ENCODE measurements at regions not wholly inside any gene's neighbourhood (a gene's known extent, or its start where the extent isn't known, plus 50 kb on each side); places are given as distances from the start of the nearest gene placed in this dataset.

- Histone ChIP-seq H3K27ac (no peak overlapping the region), H3K36me3 (no peaks in the 10 kb centered on the region), H3K9me3 (replicated peaks) (no peaks in the 10 kb centered on the region), H3K4me1 (no peaks in the 10 kb centered on the region), H3K4me3 (no peak overlapping the region), H3K27me3 (no peaks in the 10 kb centered on the region)
- DNase-seq: no peak
Observed at GRCh38 chr14:49982501-49982951, 89.6 kb downstream of the ARF6 start.

DNA sequence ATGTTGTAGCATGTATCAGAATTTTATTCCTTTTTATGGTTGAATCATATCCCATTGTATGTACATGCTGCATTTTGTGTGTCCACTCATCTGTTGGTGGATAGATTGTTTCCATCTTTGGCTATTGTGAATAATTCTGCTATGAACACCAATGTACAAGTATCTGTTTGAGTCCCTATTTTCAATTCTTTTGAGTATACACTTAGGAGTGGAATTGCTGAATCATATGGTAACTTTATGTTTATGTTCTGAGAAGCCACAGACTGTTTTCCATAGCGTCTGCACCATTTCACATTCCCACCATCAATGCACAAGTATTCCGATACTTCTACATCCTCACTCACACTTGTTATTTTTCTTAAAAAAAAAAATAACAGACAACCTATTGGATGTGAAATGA is 91.5 kb downstream of the ARF6 start:
- H3K4me1 ChIP-seq: no peaks in the 10 kb centered on the region
- no peak overlapping the region for H3K27ac ChIP-seq

DNA sequence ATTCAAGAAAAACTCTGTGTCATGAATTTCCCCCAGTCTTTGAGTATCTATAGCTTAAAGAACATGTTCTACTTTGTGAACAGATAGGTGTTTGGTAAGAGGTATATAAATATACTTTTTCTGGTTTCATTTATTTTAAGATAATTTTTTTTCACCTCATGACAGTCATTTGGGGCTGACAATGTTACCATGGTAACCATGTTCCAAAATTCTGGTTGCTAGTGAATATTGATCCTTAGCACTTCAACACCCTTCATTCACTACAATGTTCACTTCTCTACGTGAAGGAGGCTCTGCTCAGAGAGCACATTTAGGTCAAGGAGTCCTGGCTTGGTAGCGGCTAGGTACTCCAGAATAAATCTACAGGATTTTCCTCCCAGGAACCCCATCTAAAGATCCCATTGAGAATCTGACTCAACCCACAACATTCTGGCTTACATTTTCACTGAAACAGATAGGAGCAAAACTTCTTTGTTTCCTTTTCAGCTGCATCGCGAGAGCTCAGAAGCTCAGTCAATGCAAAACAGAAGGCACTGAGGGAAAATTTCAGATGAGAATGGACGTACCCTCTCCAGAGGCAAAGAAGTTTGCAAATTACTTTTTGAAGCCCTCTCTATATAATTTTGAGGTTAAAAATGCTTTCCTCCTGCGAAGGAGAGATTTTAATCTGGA is 93.6 kb downstream of the ARF6 start:
- Histone ChIP-seq H3K36me3 (no peaks in the 10 kb centered on the region), H3K4me1 (no peaks in the 10 kb centered on the region), H3K4me3 (no peak overlapping the region), H3K27ac (no peak overlapping the region), H3K9me3 (replicated peaks) (no peaks in the 10 kb centered on the region), H3K27me3 (no peaks in the 10 kb centered on the region)
- DNase-seq: no peak

More for the DNA sequence above, 91.5 kb downstream of the ARF6 start:
- Histone ChIP-seq H3K4me3 (no peak overlapping the region), H3K9me3 (replicated peaks) (no peaks in the 10 kb centered on the region), H3K27me3 (no peaks in the 10 kb centered on the region), H3K36me3 (no peaks in the 10 kb centered on the region)
- no peak for DNase-seq

DNA sequence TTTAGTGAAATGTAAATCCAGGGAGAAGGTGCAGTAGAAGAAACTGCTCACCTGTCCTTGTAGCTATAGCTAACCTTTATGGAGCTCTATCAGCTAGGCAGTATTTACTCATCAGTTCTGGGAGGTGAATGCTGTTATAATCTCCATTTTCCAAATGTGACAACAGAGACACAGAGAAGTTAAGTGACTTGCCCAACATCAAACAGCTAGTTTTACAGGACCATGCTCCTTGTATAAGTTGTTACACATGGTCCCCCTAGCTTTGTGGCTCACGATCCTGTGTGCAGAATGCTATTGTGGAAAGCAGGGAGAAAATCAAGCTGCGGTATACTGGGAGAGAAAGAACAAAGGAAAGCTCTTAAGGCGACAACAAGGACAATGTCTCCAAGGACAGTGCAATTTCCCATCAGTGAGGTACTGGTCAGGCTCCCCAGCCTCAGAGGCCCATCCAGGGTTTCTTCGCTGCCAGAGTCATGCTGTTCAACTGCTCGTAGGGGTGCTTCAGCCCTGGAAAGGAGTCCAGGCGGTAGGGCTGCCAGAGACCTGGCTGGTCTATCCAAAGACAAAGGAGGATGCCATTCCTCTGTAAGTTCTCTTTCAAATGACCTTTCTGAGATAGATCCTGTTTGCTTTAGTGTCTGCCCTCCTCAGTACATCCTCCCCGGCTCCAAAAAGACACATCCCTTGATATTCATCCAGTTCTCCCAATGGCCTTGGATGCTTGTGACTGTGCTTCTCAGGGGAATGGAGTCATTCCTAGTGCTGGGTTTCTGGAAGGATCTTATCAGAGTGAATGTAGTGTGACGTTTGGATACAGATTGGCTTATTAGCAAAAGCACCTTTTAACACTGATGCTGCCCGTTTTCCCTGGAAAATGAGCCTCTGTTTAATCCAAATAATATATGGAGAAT is 95.5 kb downstream of the ARF6 start:
- no peaks in the 10 kb centered on the region for H3K27me3 ChIP-seq
- DNase-seq: no peak
- no peaks in the 10 kb centered on the region for H3K36me3 ChIP-seq
- H3K9me3 ChIP-seq (replicated peaks): no peaks in the 10 kb centered on the region
- H3K4me1 ChIP-seq: no peaks in the 10 kb centered on the region
- H3K4me3 ChIP-seq: no peak overlapping the region
- no peak overlapping the region for H3K27ac ChIP-seq

DNA sequence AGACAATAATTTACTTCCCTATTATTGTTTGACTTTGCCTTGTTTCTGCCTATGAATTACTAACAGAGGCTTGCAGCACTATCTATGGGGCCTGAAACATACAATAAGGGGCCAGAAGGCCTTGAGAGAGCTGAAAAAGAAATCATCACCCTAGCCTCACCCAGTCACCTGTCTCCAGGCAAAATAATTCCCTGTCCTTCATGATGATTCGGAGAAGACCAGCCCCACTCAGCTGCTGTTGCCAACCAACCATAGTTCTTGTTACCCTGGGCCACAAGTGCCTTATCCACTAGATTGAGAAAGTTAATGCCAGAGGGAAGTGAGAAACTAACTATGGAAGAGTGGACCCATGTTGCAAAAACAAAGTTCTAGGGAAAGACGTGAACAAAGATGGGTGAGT is 97.1 kb downstream of the ARF6 start:
- Histone ChIP-seq H3K36me3 (no peaks in the 10 kb centered on the region), H3K4me3 (no peak overlapping the region), H3K27ac (no peak overlapping the region), H3K9me3 (replicated peaks) (no peaks in the 10 kb centered on the region), H3K27me3 (no peaks in the 10 kb centered on the region), H3K4me1 (no peaks in the 10 kb centered on the region)
- no peak for DNase-seq

GRCh38 chr14:49991491-49991890 is 98.6 kb downstream of the ARF6 start:
- H3K4me3 ChIP-seq: no peak overlapping the region
- DNase-seq: peak in 1 of 2 experiments; percentile 57
- no peaks in the 10 kb centered on the region for H3K4me1 ChIP-seq
- no peaks in the 10 kb centered on the region for H3K36me3 ChIP-seq
- H3K9me3 ChIP-seq (replicated peaks): no peaks in the 10 kb centered on the region
- H3K27ac ChIP-seq: no peak overlapping the region
- no peaks in the 10 kb centered on the region for H3K27me3 ChIP-seq

GRCh38 chr14:49992036-49992435 is 99.2 kb downstream of the ARF6 start:
- Histone ChIP-seq H3K36me3 (no peaks in the 10 kb centered on the region), H3K4me3 (no peak overlapping the region), H3K27me3 (no peaks in the 10 kb centered on the region), H3K4me1 (no peaks in the 10 kb centered on the region), H3K27ac (no peak overlapping the region), H3K9me3 (replicated peaks) (no peaks in the 10 kb centered on the region)
- DNase-seq: no peak

GRCh38 chr14:49992448-49992847 is 99.6 kb downstream of the ARF6 start:
- H3K36me3 ChIP-seq: no peaks in the 10 kb centered on the region
- H3K27ac ChIP-seq: no peak overlapping the region
- H3K4me3 ChIP-seq: no peak overlapping the region
- H3K27me3 ChIP-seq: no peaks in the 10 kb centered on the region
- no peaks in the 10 kb centered on the region for H3K4me1 ChIP-seq
- DNase-seq: no peak
- H3K9me3 ChIP-seq (replicated peaks): no peaks in the 10 kb centered on the region

- Histone ChIP-seq H3K27me3 (no peaks in the 10 kb centered on the region), H3K27ac (no peak overlapping the region), H3K36me3 (no peaks in the 10 kb centered on the region), H3K4me3 (no peak overlapping the region), H3K9me3 (replicated peaks) (no peaks in the 10 kb centered on the region), H3K4me1 (no peaks in the 10 kb centered on the region)
- no peak for DNase-seq
Observed at GRCh38 chr14:49992901-49993339, 100.0 kb downstream of the ARF6 start.

- no peaks in the 10 kb centered on the region for H3K9me3 ChIP-seq (replicated peaks)
- DNase-seq: no peak
- no peaks in the 10 kb centered on the region for H3K36me3 ChIP-seq
- no peak overlapping the region for H3K4me3 ChIP-seq
- no peaks in the 10 kb centered on the region for H3K4me1 ChIP-seq
- H3K27me3 ChIP-seq: no peaks in the 10 kb centered on the region
- no peak overlapping the region for H3K27ac ChIP-seq
Observed at GRCh38 chr14:49993565-49993964, 100.7 kb downstream of the ARF6 start.

GRCh38 chr14:49994951-49995561 is 102.2 kb downstream of the ARF6 start:
- no peak for DNase-seq
- H3K4me3 ChIP-seq: no peak overlapping the region
- peaks cover 6% of the 10 kb centered on the region; the same call in 1 of the 2 replicates for H3K4me1 ChIP-seq
- H3K27me3 ChIP-seq: no peaks in the 10 kb centered on the region
- no peak overlapping the region for H3K27ac ChIP-seq
- no peaks in the 10 kb centered on the region for H3K36me3 ChIP-seq
- no peaks in the 10 kb centered on the region for H3K9me3 ChIP-seq (replicated peaks)

DNA sequence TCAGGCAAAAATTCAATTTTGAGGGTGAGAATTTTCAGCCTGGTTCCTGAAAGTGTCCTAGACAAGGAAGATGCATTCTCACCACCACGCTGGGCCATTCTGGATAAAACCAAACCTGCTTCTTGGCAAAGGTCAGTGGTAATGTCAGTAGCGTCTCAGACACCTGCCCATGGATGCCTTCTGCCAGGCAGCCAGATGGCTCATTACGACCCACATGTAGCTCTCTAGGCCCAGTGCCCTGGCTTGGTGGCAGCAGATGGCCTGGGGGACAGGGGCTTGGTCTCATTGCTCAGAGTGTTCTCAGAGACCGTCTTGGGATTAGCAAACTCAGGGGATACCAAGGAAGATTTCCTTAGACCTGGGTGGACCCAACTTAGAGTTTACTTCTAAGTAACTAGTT is 105.1 kb downstream of the ARF6 start:
- H3K9me3 ChIP-seq (replicated peaks): no peaks in the 10 kb centered on the region
- H3K4me3 ChIP-seq: no peak overlapping the region
- no peak for DNase-seq
- H3K36me3 ChIP-seq: no peaks in the 10 kb centered on the region
- H3K4me1 ChIP-seq: peaks cover 18% of the 10 kb centered on the region
- no peaks in the 10 kb centered on the region for H3K27me3 ChIP-seq
- H3K27ac ChIP-seq: no peak overlapping the region

DNA sequence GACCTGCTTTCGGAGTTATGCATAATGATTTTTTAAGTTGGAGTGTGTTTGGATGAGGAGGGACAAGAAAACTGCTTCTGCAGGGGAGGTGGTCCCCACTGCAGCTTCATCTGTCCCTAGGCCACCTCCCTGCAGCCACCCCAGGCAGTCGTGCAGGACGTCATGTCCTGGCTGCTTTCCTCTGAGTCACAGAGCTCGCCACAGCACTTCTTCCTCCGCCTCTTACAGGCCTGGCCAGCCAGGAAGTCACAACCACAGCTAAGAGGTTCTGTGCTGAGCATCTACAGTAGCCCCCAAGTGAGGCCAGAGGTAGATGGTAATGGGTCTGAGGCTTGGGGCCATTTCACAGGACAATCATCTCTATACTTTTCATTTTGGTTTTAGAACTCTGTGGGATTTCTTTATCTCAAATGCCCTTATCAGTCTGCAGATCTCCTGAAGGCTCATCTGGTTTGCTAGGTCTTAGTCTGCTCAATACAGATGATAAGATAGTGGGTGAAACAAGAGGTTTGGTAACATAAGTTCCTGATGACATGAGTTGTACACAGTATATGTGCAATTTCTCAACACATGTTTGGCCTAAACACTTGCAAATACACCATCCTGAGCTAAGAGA is 106.4 kb downstream of the ARF6 start:
- H3K27ac ChIP-seq: no peak overlapping the region
- H3K9me3 ChIP-seq (replicated peaks): no peaks in the 10 kb centered on the region
- H3K4me3 ChIP-seq: no peak overlapping the region
- H3K36me3 ChIP-seq: no peaks in the 10 kb centered on the region
- H3K4me1 ChIP-seq: peaks cover 18% of the 10 kb centered on the region
- H3K27me3 ChIP-seq: no peaks in the 10 kb centered on the region
- peak; percentile 26 to 29 for DNase-seq

- DNase-seq: no peak
- Histone ChIP-seq H3K36me3 (no peaks in the 10 kb centered on the region), H3K27me3 (no peaks in the 10 kb centered on the region), H3K9me3 (replicated peaks) (no peaks in the 10 kb centered on the region), H3K4me1 (peaks cover 18% of the 10 kb centered on the region), H3K4me3 (peak overlapping the region; percentile 24), H3K27ac (peak overlapping the region; percentile 31; the same call in 1 of the 2 replicates)
Observed at GRCh38 chr14:49999826-50000379, 107.0 kb downstream of the ARF6 start.

Measured in SJCRH30 (cell line).